Glutamatergic neuron (in vitro differentiated cells): ENCODE measurements at regions not wholly inside any gene's neighbourhood (a gene's known extent, or its start where the extent isn't known, plus 50 kb on each side); places are given as distances from the start of the nearest gene placed in this dataset.

ENCODE experiments used
- DNase-seq: peaks from one replicate; pipeline ENCODE4 v3.0.0; 2022
- H3K27ac Mint-ChIP-seq: one replicate; pipeline ENCODE4 v1.8.0; 2020; ENCODE audit warnings: mild to moderate bottlenecking, mixed read lengths, inconsistent platforms; ENCODE audit not compliant: unreplicated experiment
- H3K27me3 Mint-ChIP-seq: one replicate; pipeline ENCODE4 v1.8.0; 2020; ENCODE audit warnings: mild to moderate bottlenecking, moderate library complexity, mixed read lengths, inconsistent platforms; ENCODE audit not compliant: unreplicated experiment
- H3K36me3 Mint-ChIP-seq: one replicate; pipeline ENCODE4 v1.8.0; 2020; ENCODE audit warnings: mild to moderate bottlenecking, mixed read lengths, inconsistent platforms; ENCODE audit not compliant: unreplicated experiment
- H3K4me1 Mint-ChIP-seq: one replicate; pipeline ENCODE4 v1.8.0; 2020; ENCODE audit warnings: mild to moderate bottlenecking, low read depth, mixed read lengths, inconsistent platforms; ENCODE audit not compliant: unreplicated experiment
- H3K4me3 Mint-ChIP-seq: one replicate; pipeline ENCODE4 v1.8.0; 2020; ENCODE audit warnings: mild to moderate bottlenecking, mixed read lengths, inconsistent platforms; ENCODE audit not compliant: unreplicated experiment
- H3K9me3 Mint-ChIP-seq: one replicate; pipeline ENCODE4 v1.8.0; 2020; ENCODE audit warnings: mild to moderate bottlenecking, moderate library complexity, mixed read lengths, inconsistent platforms; ENCODE audit not compliant: unreplicated experiment
- TF ChIP-seq, protein P1 (sequence below): fragments of 200-600 bp; sonication (generic); IDR thresholded peaks from one replicate; pipeline ENCODE4 v1.5.0; 2021; ENCODE audit not compliant: partially characterized antibody, unreplicated experiment

- H3K36me3 Mint-ChIP-seq, result no peaks in the 10 kb centered on the region
Observed at GRCh38 chr7:125661006-125661405, 731.4 kb upstream of the POT1 start.

DNA sequence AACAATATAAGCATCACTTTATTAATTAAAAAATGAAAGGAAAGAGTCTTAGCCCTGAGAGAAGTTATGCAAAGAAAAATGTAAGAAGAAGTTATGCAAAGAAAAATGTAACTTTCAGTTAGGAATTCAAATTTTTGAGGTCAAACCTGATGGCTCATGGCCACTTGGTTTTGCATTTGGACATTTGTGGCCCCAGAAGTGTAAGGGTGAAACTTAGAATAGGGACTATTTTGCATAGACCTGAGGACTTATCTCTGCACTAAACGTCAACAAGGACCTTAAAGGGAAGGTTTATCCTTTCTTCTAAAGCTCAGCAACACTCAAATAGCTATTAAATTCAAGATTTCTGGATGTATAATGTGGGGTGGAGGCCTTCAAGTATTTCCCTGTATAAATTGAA, 724.5 kb upstream of the POT1 start:
- no peaks in the 10 kb centered on the region for H3K27me3 Mint-ChIP-seq
- DNase-seq, result no peak
- TF ChIP-seq, protein P1, sequence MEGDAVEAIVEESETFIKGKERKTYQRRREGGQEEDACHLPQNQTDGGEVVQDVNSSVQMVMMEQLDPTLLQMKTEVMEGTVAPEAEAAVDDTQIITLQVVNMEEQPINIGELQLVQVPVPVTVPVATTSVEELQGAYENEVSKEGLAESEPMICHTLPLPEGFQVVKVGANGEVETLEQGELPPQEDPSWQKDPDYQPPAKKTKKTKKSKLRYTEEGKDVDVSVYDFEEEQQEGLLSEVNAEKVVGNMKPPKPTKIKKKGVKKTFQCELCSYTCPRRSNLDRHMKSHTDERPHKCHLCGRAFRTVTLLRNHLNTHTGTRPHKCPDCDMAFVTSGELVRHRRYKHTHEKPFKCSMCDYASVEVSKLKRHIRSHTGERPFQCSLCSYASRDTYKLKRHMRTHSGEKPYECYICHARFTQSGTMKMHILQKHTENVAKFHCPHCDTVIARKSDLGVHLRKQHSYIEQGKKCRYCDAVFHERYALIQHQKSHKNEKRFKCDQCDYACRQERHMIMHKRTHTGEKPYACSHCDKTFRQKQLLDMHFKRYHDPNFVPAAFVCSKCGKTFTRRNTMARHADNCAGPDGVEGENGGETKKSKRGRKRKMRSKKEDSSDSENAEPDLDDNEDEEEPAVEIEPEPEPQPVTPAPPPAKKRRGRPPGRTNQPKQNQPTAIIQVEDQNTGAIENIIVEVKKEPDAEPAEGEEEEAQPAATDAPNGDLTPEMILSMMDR, result no peak
- peaks cover 7% of the 10 kb centered on the region for H3K4me1 Mint-ChIP-seq
- H3K9me3 Mint-ChIP-seq, result no peaks in the 10 kb centered on the region
- H3K4me3 Mint-ChIP-seq, result no peak overlapping the region
- no peak overlapping the region for H3K27ac Mint-ChIP-seq
- H3K36me3 Mint-ChIP-seq, result no peaks in the 10 kb centered on the region

More at GRCh38 chr7:125661006-125661405, 731.4 kb upstream of the POT1 start:
- H3K9me3 Mint-ChIP-seq, result no peaks in the 10 kb centered on the region
- no peak overlapping the region for H3K4me3 Mint-ChIP-seq
- DNase-seq, result no peak
- H3K27me3 Mint-ChIP-seq, result no peaks in the 10 kb centered on the region
- H3K27ac Mint-ChIP-seq, result no peak overlapping the region
- TF ChIP-seq, protein P1, result no peak
- H3K4me1 Mint-ChIP-seq, result peaks cover 2% of the 10 kb centered on the region

- TF ChIP-seq, protein P1, result no peak
- Mint-ChIP-seq H3K4me3 (no peak overlapping the region), H3K27ac (no peak overlapping the region), H3K36me3 (no peaks in the 10 kb centered on the region), H3K4me1 (peaks cover 7% of the 10 kb centered on the region), H3K27me3 (no peaks in the 10 kb centered on the region), H3K9me3 (peaks cover 5% of the 10 kb centered on the region)
- no peak for DNase-seq
Observed at GRCh38 chr7:125651823-125652528, 722.4 kb upstream of the POT1 start.

- TF ChIP-seq, protein P1, result no peak
- Mint-ChIP-seq H3K27me3 (no peaks in the 10 kb centered on the region), H3K36me3 (no peaks in the 10 kb centered on the region), H3K4me3 (no peak overlapping the region), H3K9me3 (peaks cover 5% of the 10 kb centered on the region), H3K4me1 (peaks cover 7% of the 10 kb centered on the region), H3K27ac (no peak overlapping the region)
- DNase-seq, result no peak
Observed at GRCh38 chr7:125648543-125648942, 718.9 kb upstream of the POT1 start.

DNA sequence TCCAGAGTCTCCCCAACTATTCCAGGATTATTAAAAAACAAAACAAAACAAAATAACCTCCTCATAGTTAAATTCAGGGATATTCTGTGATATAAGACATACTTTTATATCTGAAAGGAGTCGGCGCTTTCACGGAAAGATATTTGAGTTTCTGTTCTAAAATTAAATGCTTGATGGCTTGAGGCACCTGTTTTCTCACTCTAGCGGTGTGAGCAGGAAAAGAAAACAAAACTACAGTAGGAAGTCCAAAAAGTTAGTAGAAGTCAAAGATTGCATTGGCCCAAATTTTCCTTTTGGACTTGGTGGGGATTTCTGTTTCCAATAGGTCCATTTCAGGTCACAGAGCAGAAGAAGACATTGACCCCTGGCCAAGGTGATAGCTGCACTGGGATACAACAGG, 716.1 kb upstream of the POT1 start:
- Mint-ChIP-seq H3K9me3 (peaks cover 5% of the 10 kb centered on the region), H3K27ac (no peak overlapping the region), H3K4me1 (no peaks in the 10 kb centered on the region), H3K4me3 (no peak overlapping the region), H3K27me3 (no peaks in the 10 kb centered on the region), H3K36me3 (no peaks in the 10 kb centered on the region)
- DNase-seq, result no peak
- TF ChIP-seq, protein P1, result no peak
